Skin epidermis (tissue), 12 donors: ENCODE measurements at regions not wholly inside any gene's neighbourhood (a gene's known extent, or its start where the extent isn't known, plus 50 kb on each side); places are given as distances from the start of the nearest gene placed in this dataset.
"Not testable (repeated sequence)": the region's sequence is repeated elsewhere in the genome, so short reads cannot be mapped to it uniquely, and the experiment has no call there.

Source experiments
- H3K27ac ChIP-seq, 21 experiments: fragments of 200-600 bp; sonication (generic) in 11 of 21; one replicate each; pipeline ENCODE4 v1.5.0; 2020; ENCODE audit warnings: mild to moderate bottlenecking in 3 of 21, inconsistent platforms in 2 of 21, moderate library complexity in 2 of 21
- H3K4me3 ChIP-seq, 7 experiments: fragments of 200-600 bp; sonication (generic) in 2 of 7; one replicate each; pipeline ENCODE4 v1.5.0; 2020; ENCODE audit warnings: inconsistent platforms in 2 of 7, mild to moderate bottlenecking in 2 of 7, moderate library complexity in 1 of 7

DNA sequence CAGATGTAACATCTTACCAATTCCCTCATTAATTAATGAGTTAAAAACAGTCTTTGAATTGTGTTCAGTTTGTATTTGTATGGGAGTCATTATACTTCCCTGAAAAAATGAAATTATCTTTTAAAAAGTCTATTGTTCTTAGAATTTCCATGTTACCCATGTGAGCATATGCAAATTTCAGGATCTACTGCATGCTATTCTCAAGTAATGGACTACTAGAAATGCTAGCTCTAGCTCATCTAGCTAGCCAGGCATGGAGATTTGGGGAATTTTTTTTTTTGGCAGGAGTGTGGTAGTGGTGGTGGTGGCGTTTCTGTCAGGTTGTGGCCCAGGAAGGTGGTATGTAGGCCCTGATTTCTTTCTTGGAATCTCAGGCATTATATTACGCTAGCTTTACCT is 218.4 kb downstream of the AEBP2 start:
- Histone ChIP-seq H3K4me3 (no peak overlapping the region), H3K27ac (no peak overlapping the region)

GRCh38 chr12:19659086-19659485 is 219.8 kb downstream of the AEBP2 start:
- no peak overlapping the region for H3K4me3 ChIP-seq
- no peak overlapping the region for H3K27ac ChIP-seq

DNA sequence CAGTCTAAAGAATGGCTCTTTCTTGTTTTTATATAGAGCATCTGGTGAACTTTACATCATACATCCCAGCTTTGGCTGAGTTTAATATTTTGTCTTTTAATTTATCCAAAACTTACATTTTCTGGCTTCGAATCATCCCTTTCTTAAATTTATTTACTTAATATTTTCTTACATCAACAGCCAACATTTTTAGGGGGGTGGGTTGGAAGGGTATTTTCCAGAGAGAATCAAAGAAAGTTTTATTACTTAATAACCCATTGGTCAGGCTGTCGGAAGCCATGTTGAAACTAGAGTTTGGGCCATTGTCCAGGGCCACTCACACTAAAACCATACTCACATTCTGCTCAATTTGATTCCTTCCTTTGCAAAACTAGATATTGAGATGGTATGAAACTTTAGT is 220.2 kb downstream of the AEBP2 start:
- Histone ChIP-seq H3K27ac (no peak overlapping the region), H3K4me3 (no peak overlapping the region)

GRCh38 chr12:19665121-19665900 is 226.0 kb downstream of the AEBP2 start:
- Histone ChIP-seq H3K27ac (no peak overlapping the region), H3K4me3 (no peak overlapping the region)

DNA sequence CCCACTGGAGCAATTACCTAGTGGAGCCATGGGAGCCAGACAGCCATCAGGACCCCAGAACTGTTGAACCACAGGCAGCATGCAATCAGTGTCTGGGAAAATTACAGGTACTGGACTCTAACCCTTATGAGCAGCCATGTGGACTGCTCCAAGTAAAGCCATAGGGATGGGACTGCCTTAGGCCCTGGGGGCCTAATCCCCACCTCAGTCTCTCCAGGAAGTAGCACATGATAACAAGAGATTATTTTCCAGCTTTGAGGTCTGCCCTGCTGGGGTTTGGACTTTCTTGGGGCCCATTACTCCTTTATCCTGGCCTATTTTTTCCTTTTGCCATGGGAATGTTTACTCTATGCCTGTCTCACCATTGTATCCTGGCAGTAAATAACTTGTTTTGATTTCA is 226.8 kb downstream of the AEBP2 start:
- H3K27ac ChIP-seq, result no peak overlapping the region
- H3K4me3 ChIP-seq, result no peak overlapping the region

DNA sequence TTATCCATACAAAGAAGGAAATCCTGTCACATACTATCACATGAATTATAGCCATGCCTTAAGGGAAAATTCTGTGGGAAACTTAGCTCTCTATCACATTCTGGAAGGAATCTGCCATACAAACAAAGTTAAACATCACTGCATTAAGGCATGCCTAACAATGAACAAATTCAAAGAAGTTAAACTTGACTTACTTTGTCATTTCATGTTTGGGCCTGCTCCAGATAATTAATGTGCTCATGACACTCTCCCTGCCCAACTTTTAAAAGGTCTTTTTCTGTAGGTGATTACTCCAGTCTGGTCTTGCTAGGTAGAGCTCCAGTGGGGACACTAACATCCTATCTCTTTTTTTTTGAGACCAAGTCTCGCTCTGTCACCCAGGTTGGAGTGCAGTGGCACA is 230.5 kb downstream of the AEBP2 start:
- H3K4me3 ChIP-seq, result no peak overlapping the region

GRCh38 chr12:19671695-19672094 is 232.4 kb downstream of the AEBP2 start:
- H3K4me3 ChIP-seq, result no peak overlapping the region
- no peak overlapping the region for H3K27ac ChIP-seq

More for the DNA sequence above, 230.5 kb downstream of the AEBP2 start:
- no peak overlapping the region for H3K27ac ChIP-seq

- Histone ChIP-seq H3K4me3 (no peak overlapping the region), H3K27ac (no peak overlapping the region)
These were observed 235.1 kb downstream of the AEBP2 start for GRCh38 chr12:19674437-19674836.

- no peak overlapping the region for H3K27ac ChIP-seq
These were observed 236.1 kb downstream of the AEBP2 start for GRCh38 chr12:19675361-19675760.

DNA sequence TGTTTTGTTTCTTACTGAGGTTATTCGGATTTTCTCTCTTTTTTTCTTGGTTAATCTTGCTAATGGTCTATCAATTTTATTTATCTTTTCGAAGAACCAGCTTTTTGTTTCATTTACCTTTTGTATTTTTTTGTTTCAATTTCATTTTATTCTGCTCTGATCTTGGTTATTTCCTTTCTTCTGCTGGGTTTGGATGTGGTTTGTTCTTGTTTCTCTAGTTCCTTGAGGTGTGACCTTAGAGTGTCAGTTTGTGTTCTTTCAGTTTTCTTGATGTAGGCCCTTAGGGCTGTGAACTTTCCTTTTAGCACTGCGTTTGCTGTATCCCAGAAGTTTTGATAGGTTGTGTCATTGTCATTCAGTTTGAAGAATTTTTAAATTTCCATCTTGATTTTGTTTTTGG is 239.2 kb downstream of the AEBP2 start:
- not testable (repeated sequence) for H3K4me3 ChIP-seq
- H3K27ac ChIP-seq, result peak overlapping the region in 2 of 21 experiments; percentile 7 to 65

More at GRCh38 chr12:19675361-19675760, 236.1 kb downstream of the AEBP2 start:
- H3K4me3 ChIP-seq, result no peak overlapping the region

GRCh38 chr12:19681007-19681406 is 241.7 kb downstream of the AEBP2 start:
- no peak overlapping the region for H3K27ac ChIP-seq
- H3K4me3 ChIP-seq, result no peak overlapping the region

DNA sequence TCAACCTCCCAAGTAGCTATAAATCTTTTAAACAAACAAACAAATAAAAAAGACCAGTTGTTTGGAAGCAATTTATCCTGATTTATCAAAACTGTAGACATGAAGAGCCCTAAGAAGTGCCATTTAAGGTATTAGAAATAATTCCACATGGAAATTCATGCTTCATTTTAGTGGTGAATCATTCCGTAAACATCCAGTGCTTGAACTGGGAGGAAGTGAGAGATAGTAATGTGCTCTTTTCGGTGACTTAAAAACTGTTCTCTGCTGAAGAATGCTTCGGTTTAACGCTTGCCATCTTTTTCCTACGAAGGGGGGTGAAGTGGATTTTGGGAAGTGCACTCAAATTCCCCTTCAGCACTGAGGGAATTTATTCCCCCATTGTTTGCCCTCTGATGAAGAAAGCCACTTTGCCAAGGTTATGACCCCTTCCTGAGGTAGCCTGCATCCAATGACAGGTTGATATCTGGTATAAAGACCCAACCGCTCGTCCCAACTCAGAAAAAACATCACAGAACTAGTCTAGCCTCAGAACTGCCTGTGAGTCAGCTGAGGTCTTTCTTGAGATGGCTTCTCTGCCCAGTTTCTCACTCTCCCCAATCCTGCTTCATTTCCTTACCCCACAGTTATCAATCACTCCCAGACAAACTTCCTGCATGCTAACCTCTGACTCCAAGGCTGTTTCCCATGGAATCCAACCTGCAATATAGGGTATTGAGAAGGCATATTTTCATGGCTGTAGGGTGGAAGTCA is 244.1 kb downstream of the AEBP2 start:
- peak overlapping the region in 3 of 21 experiments; percentile 21 to 55 (median 21) for H3K27ac ChIP-seq
- H3K4me3 ChIP-seq, result no peak overlapping the region

GRCh38 chr12:19687371-19687770 is 248.1 kb downstream of the AEBP2 start:
- H3K27ac ChIP-seq, result no peak overlapping the region

DNA sequence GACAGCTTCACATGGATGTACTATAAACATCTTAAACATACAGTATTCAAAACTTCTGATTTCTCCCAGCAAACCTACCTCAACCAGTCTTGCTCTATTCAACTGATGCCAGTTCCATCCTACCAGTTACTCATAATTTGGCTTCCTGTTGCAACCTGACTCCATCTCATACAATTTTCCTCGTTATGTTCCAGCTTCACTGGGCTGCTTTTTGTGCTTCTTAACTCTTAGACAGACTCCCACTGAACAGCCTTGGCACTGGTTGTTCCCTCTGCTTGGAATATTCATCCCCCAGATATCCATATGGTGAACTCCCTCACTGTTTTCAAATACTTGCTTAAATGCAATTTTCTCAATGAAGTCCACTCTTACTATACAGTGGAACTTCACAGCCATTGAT is 249.2 kb downstream of the AEBP2 start:
- Histone ChIP-seq H3K27ac (no peak overlapping the region), H3K4me3 (no peak overlapping the region)

More at GRCh38 chr12:19687371-19687770, 248.1 kb downstream of the AEBP2 start:
- no peak overlapping the region for H3K4me3 ChIP-seq

DNA sequence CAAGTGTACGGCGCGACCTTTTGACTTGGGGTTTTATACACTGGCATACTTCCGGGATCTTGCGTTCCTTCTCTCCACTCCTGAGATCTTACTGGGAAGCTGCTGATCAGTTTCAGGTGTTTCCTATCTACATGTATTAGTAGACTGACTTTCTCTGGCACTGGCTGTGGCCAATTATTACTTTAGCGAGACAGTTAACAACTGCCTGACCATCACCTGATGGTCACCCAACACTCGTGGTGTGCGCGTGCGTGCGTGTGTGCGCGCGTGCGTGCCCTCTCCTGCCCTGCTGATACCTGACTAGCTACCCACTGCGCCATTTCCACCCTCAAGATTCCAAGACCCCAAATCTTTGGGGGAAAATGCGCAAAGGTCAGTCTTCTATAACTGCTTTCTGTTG is 249.9 kb downstream of the AEBP2 start:
- H3K27ac ChIP-seq, result peak overlapping the region in 1 of 21 experiments; percentile 29
- no peak overlapping the region for H3K4me3 ChIP-seq

GRCh38 chr12:19689801-19690472 is 250.6 kb downstream of the AEBP2 start:
- H3K4me3 ChIP-seq, result no peak overlapping the region

DNA sequence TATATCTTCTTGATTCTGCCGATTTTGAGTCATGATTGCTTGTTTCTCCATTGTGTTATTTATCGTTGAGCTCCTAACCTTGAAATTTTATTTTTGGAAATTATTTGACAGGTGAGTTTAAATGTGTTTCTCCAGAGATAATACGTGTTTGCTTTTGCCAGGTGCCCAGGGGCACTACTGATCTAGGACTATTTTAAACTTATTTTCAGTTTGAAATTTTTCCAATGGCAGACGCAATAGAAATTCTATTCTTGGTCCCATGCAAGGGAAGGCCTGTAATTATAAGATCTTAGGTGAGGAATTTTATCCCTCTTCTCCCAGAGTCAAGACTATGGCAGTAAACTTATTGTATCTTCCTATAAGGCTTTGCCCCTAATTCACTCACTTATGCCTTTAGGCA is 252.8 kb downstream of the AEBP2 start:
- no peak overlapping the region for H3K27ac ChIP-seq

More at GRCh38 chr12:19689801-19690472, 250.6 kb downstream of the AEBP2 start:
- H3K27ac ChIP-seq, result peak overlapping the region in 1 of 21 experiments; percentile 29

DNA sequence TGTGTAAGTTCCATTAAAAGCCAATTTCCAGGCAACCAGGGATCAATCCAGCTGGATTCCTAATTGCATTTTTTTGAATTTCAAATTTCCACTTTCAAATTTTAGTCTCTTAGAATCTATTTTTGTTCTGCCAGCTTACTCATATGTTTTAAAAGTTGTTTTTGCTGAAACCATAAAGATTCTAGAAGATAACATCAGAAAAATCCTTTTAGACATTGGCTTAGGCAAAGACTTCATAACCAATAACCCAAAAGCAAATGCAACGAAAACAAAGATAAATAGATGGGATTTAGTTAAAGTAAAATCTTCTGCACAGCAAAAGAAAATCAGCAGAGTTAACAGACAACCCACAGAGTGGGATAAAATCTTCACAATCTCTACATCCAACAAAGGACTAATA is 253.3 kb downstream of the AEBP2 start:
- Histone ChIP-seq H3K27ac (no peak overlapping the region), H3K4me3 (no peak overlapping the region)

More for the DNA sequence above, 252.8 kb downstream of the AEBP2 start:
- no peak overlapping the region for H3K4me3 ChIP-seq

GRCh38 chr12:19694627-19695026 is 255.3 kb downstream of the AEBP2 start:
- H3K27ac ChIP-seq, result no peak overlapping the region

More at GRCh38 chr12:19694627-19695026, 255.3 kb downstream of the AEBP2 start:
- H3K4me3 ChIP-seq, result no peak overlapping the region
